Parathyroid adenoma (tissue), 2 donors: ENCODE measurements at regions not wholly inside any gene's neighbourhood (a gene's known extent, or its start where the extent isn't known, plus 50 kb on each side); places are given as distances from the start of the nearest gene placed in this dataset.

Source experiments
- H2AFZ ChIP-seq: fragments of 300-600 bp; sonication (generic); one replicate; pipeline ENCODE4 v1.7.0; 2017; ENCODE audit warnings: antibody characterized with exemption, mild to moderate bottlenecking
- H3K27ac ChIP-seq: fragments of 300-600 bp; sonication (generic); one replicate; pipeline ENCODE4 v1.7.0; 2017
- H3K27me3 ChIP-seq: fragments of 300-600 bp; sonication (generic); one replicate; pipeline ENCODE4 v1.7.0; 2017; ENCODE audit warnings: low read length; ENCODE audit not compliant: control insufficient read depth, insufficient read depth
- H3K36me3 ChIP-seq: fragments of 300-600 bp; sonication (generic); one replicate; pipeline ENCODE4 v1.7.0; 2017; ENCODE audit warnings: low read length; ENCODE audit not compliant: control insufficient read depth, insufficient read depth
- H3K4me1 ChIP-seq: fragments of 300-600 bp; sonication (generic); one replicate; pipeline ENCODE4 v1.7.0; 2017; ENCODE audit warnings: control low read depth
- H3K4me2 ChIP-seq: fragments of 300-600 bp; sonication (generic); one replicate; pipeline ENCODE4 v1.7.0; 2017; ENCODE audit warnings: low read length
- H3K4me3 ChIP-seq: fragments of 300-600 bp; sonication (generic); one replicate; pipeline ENCODE4 v1.7.0; 2017; ENCODE audit warnings: low read depth, low read length
- H3K79me2 ChIP-seq: fragments of 300-600 bp; sonication (generic); one replicate; pipeline ENCODE4 v1.7.0; 2017; ENCODE audit warnings: control low read depth
- H3K9ac ChIP-seq: fragments of 300-600 bp; sonication (generic); one replicate; pipeline ENCODE4 v1.7.0; 2017; ENCODE audit warnings: mild to moderate bottlenecking
- H3K9me3 ChIP-seq: fragments of 300-600 bp; sonication (generic); one replicate; pipeline ENCODE4 v1.7.0; 2017; ENCODE audit warnings: low read length; ENCODE audit not compliant: control insufficient read depth
- CTCF ChIP-seq: fragments of 300-600 bp; sonication (generic); IDR thresholded peaks from one replicate; pipeline ENCODE4 v1.7.0; 2017; ENCODE audit warnings: antibody characterized with exemption, mild to moderate bottlenecking
- donor health status: primary hyperparathyroidism.

- no peaks in the 10 kb centered on the region for H3K79me2 ChIP-seq
- H2AFZ ChIP-seq: no peak overlapping the region
- no peak overlapping the region for H3K4me2 ChIP-seq
- TF ChIP-seq CTCF: no peak
- H3K27ac ChIP-seq: no peak overlapping the region
- no peaks in the 10 kb centered on the region for H3K4me1 ChIP-seq
- no peak overlapping the region for H3K9ac ChIP-seq
- H3K27me3 ChIP-seq: no peaks in the 10 kb centered on the region
- H3K9me3 ChIP-seq: no peaks in the 10 kb centered on the region
- no peak overlapping the region for H3K4me3 ChIP-seq
- no peaks in the 10 kb centered on the region for H3K36me3 ChIP-seq
These were observed 162.4 kb downstream of the S1PR1 start for GRCh38 chr1:101399222-101399621.

- no peak for TF ChIP-seq CTCF
- H2AFZ ChIP-seq: no peak overlapping the region
- no peak overlapping the region for H3K9ac ChIP-seq
- no peaks in the 10 kb centered on the region for H3K79me2 ChIP-seq
- no peak overlapping the region for H3K4me3 ChIP-seq
- no peaks in the 10 kb centered on the region for H3K4me1 ChIP-seq
- no peak overlapping the region for H3K27ac ChIP-seq
- H3K4me2 ChIP-seq: no peak overlapping the region
- H3K27me3 ChIP-seq: no peaks in the 10 kb centered on the region
- no peaks in the 10 kb centered on the region for H3K36me3 ChIP-seq
- no peaks in the 10 kb centered on the region for H3K9me3 ChIP-seq
These were observed 169.5 kb downstream of the S1PR1 start for GRCh38 chr1:101406271-101406670.

DNA sequence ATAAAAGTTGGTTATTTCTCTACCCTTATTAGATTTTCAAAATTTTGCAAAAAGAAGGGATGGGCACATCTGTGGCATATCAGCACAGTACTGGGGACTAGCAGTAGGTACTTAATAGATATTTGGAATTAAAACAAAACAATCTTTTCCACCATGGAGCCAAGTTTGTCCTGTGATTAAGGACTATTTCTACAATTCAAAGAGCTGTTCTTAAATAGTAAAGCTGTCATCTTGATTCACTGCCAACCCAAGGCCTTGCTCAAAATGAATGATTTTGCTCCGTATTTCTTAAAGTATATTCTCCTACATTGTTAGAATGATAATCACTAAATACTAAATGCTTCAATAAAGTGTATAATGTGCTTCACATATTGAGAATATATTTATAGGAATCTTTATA, 169.9 kb downstream of the S1PR1 start:
- Histone ChIP-seq H3K4me2 (no peak overlapping the region), H3K27me3 (no peaks in the 10 kb centered on the region), H3K9ac (no peak overlapping the region), H3K27ac (no peak overlapping the region), H3K9me3 (no peaks in the 10 kb centered on the region), H3K4me1 (no peaks in the 10 kb centered on the region), H3K36me3 (no peaks in the 10 kb centered on the region), H2AFZ (no peak overlapping the region), H3K4me3 (no peak overlapping the region), H3K79me2 (no peaks in the 10 kb centered on the region)
- no peak for TF ChIP-seq CTCF

GRCh38 chr1:101407505-101408211, 170.8 kb downstream of the S1PR1 start:
- Histone ChIP-seq H3K27me3 (no peaks in the 10 kb centered on the region), H3K4me3 (no peak overlapping the region)

More at GRCh38 chr1:101407505-101408211, 170.8 kb downstream of the S1PR1 start:
- Histone ChIP-seq H3K9ac (no peak overlapping the region), H3K27ac (no peak overlapping the region), H3K9me3 (no peaks in the 10 kb centered on the region), H3K36me3 (no peaks in the 10 kb centered on the region), H3K4me1 (no peaks in the 10 kb centered on the region), H3K79me2 (no peaks in the 10 kb centered on the region), H2AFZ (no peak overlapping the region), H3K4me2 (no peak overlapping the region)
- TF ChIP-seq CTCF: no peak
